ENCODE measurements at regions not wholly inside any gene's neighbourhood (a gene's known extent, or its start where the extent isn't known, plus 50 kb on each side); places are given as distances from the start of the nearest gene placed in this dataset.

DNA sequence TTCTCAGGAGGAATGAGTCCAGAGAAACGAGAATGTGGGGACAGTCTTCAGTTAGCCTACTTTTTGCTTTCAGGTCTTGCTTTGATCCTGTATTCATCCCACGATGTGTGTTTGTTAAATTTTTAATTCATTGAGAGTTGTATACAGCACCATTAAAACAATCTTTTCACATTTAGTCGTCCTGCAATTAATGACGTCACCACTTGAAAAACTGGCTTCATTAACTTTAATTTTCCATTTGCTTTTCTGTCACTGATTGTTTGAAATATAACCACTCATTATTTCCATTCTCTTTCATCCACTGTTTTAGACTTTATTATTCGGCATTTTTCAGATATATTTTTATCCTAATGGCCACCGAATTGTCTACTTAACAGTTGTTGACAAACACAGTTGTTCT, 146.9 kb downstream of the TFEC start:
- DNase-seq (ENCODE audit: low read depth) = no peak

DNA sequence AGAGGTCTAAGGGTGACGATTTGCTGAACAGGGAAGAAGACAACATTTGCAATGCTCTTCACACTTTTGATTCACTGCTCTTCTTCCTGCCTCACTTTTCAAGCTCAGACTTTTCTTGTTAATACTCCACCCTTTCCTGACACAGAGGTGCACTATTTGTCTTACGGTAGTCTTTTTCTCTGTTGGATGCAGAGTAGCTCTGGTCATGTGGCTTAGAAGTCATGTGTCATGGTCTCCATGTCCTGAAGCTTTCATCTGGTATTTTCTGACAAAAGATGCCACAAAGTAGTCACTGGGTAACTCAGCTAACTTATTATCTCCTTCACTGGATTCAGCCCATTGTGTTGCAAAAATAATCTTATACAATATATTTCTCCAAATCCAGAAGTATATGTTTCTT, 149.1 kb downstream of the TFEC start:
- DNase-seq (ENCODE audit: low read depth) = no peak

DNA sequence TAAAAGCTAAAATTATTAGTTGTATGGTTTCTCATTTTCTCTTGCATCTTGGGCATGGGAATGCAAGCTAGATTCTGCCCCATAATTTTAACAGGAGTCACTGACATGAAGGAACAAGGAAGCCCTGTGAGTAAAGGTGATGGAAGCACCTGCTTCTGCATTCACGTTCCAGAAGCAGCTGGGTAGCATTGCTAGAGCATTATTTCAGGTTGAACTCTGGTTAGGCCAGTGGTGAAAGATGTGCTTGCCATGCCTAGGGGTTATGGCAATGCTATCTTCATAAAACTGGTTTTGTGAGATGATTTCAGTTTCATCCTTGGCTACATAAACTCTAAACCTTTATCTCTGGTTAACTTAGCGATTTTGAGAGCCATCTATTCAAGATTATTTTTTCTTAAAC, 151.4 kb downstream of the TFEC start:
- no peak for DNase-seq (ENCODE audit: low read depth)

- no peak for DNase-seq (ENCODE audit: low read depth)
Measured at GRCh38 chr7:115869801-115870200, 160.8 kb downstream of the TFEC start.

DNA sequence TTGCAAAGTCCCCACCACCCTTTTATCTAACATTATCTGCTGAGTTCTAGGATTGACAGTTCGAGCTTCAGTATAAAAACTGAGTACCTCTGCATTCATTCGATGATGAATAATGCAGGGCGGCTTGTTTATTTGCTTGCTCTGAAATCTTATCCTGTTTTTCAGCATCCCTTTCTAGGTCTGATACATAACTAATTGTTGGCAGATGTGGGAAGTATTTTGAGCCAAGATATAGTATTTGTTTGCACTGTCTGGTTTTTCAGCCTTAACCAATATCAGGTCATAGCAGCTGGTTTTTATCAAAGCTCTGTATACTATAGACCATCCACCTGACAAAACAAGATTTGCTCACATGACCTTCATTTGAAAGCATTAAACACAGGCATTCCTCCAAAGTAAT, 161.4 kb downstream of the TFEC start:
- DNase-seq (ENCODE audit: low read depth) = no peak

DNA sequence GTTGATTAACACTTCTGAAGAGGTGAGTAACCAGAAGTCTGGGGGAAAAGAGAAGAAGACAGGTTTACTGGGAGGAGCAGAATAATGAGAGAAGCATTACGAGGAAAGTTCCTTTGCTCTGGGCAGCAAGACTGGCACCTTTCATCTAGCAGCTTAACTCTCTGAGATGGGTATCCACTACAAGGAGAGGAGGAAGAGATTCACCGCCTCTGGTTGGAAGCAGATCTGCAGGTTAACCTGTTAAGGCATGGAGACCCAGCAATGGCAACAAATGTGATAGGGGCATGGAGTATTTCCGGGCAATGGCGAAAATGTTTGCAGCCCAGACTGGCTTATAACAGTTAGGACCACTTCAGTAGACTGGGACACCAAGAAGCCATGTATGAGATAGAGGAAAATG, 162.2 kb downstream of the TFEC start:
- no peak for DNase-seq (ENCODE audit: low read depth)

DNA sequence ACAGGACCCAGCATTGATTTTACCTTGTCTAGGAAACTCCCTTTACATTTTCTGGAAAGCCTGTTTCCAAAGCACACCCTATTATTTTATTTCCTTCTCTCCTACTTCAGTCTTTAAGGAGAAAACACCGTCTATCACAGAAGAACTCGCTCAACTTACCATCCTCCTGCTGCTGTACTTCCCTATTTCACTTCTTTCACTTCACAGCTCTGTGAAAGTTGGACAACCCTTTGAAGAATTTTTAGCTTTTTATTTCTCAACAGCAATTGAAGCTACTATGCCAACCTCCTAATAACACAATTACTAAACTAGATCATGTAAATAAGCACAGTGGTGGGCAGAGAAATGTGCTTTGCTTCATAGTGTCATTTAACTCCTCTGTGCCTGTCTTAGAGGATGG, 166.5 kb downstream of the TFEC start:
- DNase-seq (ENCODE audit: low read depth) = no peak

GRCh38 chr7:115851291-115851690, 179.3 kb downstream of the TFEC start:
- DNase-seq (ENCODE audit: low read depth) = no peak

- no peak for DNase-seq (ENCODE audit: low read depth)
Measured at GRCh38 chr7:115850774-115851173, 179.8 kb downstream of the TFEC start.

- no peak for DNase-seq (ENCODE audit: low read depth)
Measured at GRCh38 chr7:115844857-115845256, 185.7 kb downstream of the TFEC start.

- no peak for DNase-seq (ENCODE audit: low read depth)
Measured at GRCh38 chr7:115840702-115841101, 189.9 kb downstream of the TFEC start.

GRCh38 chr7:115838829-115839228, 191.7 kb downstream of the TFEC start:
- no peak for DNase-seq (ENCODE audit: low read depth)

DNA sequence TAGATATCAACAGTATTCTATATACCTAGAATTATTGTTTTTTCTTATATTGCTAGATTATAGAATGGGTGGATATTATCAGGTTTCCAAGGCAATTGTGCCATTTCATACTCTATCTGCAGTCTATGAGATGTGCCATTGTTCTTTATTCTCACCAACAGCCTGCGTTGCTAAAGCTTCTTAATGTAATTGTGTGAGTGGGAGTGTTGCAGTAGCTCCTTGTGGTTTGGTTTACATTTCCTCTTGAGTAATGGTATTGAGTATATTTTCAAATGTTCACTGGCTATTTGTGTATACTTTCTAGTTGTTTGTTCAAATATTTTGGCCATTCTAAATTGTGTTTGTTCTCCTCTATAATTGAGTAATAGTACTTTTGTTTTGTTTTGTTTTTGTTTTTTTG, 199.2 kb downstream of the TFEC start:
- DNase-seq (ENCODE audit: low read depth) = no peak

DNA sequence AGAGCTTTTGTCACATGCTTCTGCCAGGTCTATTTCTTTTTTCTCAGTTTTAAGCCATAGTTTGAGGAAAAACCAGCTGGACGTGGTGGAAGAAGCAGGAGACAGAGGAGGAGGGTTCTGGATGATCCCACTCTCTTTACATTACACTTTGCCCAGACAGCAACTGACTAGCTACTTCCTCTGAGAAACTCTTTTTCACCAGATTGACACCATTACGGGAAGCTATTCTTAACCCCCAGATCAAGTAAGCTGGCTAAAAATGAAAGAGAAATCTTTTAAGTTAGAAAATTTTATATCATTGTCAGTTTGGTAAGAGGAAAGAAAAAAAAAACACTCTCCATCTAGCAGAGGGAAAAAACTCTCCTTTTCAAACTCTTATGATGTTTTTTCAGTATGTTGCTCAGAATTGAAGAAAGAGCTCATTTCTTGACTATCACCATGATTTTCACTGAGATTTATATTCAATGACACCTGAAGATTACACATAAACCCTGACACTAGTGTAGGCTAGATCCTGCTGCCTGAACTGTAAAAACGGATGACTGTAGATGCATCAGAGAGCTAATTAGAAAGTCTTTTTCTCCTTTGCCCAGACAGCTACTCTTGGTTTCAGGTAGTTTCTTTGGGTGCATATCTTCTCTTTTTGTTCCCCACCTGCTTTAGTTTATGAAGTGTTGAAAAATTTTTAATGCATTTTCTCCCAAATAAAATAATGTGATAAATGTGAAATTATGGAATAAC, 203.1 kb downstream of the TFEC start:
- DNase-seq (ENCODE audit: low read depth) = no peak

GRCh38 chr7:115825456-115826115, 205.0 kb downstream of the TFEC start:
- DNase-seq (ENCODE audit: low read depth) = no peak

DNA sequence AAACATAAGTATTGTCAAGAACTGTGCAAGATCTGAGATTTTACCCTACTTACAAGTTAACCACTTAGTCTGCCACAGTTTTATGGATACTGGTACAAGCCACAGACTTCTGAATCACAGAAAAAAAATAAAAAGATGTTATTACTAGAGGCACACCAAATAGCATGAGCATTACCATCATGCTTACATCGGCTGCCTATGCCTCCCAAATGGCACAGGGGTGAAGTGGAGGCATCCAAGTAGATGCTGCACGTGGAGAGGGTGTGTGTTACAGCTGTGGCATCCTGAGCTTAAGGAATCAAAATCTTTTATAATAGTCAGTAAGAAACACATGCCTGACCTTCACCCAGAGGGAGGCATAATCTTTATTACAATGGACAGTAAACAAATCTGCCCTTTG, 207.8 kb downstream of the TFEC start:
- DNase-seq (ENCODE audit: low read depth) = no peak

- no peak for DNase-seq (ENCODE audit: low read depth)
Measured at GRCh38 chr7:115822380-115822779, 208.2 kb downstream of the TFEC start.

GRCh38 chr7:115816318-115816974, 214.1 kb downstream of the TFEC start:
- no peak for DNase-seq (ENCODE audit: low read depth)

GRCh38 chr7:115812794-115813193, 217.8 kb downstream of the TFEC start:
- DNase-seq (ENCODE audit: low read depth) = no peak

- no peak for DNase-seq (ENCODE audit: low read depth)
Measured at GRCh38 chr7:115805458-115805857, 225.1 kb downstream of the TFEC start.

GRCh38 chr7:115802415-115802814, 228.1 kb downstream of the TFEC start:
- no peak for DNase-seq (ENCODE audit: low read depth)

DNA sequence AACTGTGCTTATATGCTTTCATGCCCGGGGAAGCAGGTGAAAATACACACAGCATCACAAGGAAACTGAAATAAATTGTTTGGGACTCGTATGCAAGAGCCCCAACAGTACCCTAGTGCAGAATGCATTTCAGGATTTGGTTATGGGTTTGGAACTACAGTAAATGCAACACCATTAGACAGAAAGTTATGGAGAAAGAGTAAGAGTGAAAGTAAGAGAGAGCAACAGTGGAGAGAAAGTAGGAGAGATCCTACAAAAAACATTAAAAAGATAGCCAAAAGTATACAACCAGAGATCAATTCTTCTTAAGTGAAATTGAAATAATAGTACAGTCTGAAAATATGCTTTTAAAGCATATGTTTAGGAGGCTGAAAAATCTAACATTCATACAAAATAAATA, 231.1 kb downstream of the TFEC start:
- no peak for DNase-seq (ENCODE audit: low read depth)

- no peak for DNase-seq (ENCODE audit: low read depth)
Measured at GRCh38 chr7:115793958-115794702, 236.4 kb downstream of the TFEC start.

Data from T follicular helper cell (primary cell).